DMS79 (cell line): ENCODE measurements at regions not wholly inside any gene's neighbourhood (a gene's known extent, or its start where the extent isn't known, plus 50 kb on each side); places are given as distances from the start of the nearest gene placed in this dataset.

Source experiments
- DNase-seq: peaks from one replicate; lab custom pipeline; 2025; lab: John Stamatoyannopoulos, UW

DNA sequence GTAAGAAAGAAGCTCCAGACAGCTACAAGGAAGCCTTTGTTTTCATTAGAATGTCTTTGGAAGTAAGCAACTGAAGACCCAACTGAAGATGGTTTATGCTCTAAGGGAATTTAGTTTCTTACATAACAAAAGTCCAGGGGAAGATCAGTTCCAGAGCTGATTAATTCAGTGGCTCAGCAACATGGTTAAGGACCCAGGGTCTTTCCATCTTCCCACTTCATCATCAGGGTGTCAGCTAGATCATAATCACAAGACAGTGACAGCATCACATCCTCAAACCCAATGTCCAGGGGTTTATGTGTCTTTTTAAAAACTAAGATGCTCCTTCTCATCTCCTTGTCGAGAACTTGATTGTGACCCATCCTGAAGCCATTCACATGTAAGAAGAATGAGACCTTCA lies 119.7 kb upstream of the PRDM1 start:
- no peak for DNase-seq

- no peak for DNase-seq
These were observed 121.0 kb upstream of the PRDM1 start for GRCh38 chr6:105964979-105965760.

GRCh38 chr6:105954148-105954547 lies 132.0 kb upstream of the PRDM1 start:
- DNase-seq = no peak

GRCh38 chr6:105952772-105953690 lies 133.1 kb upstream of the PRDM1 start:
- no peak for DNase-seq

GRCh38 chr6:105952326-105952725 lies 133.8 kb upstream of the PRDM1 start:
- no peak for DNase-seq

DNA sequence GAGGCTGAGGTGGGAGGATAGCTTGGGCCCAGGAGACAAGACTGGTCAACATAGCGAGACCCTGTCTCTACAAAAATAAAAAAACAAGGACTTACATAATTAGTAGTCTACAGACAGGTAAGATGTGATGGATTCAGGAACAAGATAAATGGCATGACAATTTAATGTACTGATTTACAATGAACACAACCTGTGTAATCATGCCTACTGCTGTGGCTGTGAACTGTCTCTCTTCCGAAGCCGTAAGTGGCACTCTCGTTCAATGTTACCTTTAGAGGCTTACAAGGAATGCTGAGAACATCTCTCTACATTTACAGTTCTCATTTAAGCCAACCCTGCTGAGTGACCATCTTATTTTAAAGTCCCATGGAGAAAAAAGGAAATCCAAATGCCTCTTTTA lies 134.8 kb upstream of the PRDM1 start:
- DNase-seq = no peak

DNA sequence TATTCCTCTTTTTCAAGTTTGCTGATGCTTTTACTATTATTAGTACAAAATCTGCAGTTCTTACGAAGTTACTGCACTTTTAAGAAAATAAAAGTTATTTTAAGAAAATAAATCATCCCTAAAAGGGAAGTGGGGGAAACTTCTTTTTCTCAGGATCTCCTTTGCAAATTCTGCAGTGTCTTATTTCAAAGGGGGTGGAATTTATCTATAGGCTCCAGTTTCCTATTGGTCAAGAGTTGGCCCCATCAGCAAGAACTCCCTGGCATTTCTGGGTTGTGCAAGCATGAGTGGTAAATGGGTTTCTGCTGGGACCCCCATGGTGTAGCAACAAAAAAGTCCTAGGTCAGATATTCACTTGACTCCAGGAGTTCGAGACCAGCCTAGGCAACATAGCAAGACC lies 136.3 kb upstream of the PRDM1 start:
- no peak for DNase-seq

DNA sequence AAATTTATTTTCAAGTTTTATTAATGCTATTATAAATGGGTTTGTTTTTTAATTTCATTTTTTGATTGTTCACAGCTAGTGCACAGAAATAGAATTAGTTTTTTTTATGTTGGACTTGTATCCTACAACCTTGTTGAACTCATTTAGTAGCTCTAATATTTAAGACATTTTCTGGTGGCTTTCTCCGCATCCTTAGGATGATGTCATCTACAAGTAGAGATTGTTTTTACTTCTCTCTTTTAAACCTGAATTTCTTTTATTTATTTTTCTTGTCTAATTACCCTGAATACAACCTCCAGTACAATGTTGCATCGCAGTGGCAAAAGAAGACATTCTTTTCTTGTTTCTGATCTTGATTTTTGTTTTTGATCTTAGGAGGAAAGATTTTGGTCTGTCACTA lies 142.6 kb upstream of the PRDM1 start:
- no peak for DNase-seq

DNA sequence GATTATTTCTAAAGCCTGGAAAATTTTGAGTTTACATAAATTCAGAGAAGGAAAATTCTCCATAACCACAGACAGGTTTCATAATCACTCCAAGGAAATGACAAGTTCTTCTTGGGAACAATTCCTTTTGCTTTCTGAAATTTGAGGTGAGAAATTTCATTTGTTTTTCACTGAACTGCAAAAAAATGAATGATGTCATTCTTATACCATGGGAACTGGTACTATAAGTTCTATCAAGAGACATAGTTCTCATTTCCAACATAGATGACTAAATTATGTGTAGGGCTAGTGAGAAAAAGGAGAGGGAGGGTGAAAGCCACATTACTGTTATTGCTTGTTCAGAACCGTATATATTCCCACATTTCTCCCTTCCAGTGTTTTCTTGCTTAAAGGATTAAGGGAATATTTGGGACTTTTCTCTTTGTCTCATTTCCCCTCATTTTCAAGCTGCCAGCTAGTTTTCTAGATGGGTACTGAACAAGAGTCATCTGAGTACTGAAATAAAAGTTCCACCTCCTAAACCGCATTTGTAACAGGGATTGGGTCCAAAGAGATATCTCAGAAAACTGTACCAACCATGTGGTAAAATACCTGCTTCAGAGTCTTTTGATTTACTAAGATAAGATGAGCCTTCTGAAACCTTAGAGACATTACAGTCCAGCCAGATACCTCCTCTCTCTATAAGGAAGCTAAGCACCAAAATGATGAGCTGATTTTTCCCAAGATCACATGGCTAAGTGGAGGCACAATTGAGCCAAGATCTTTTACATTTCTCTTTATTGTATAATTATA lies 144.3 kb upstream of the PRDM1 start:
- DNase-seq = no peak

- DNase-seq = no peak
These were observed 145.1 kb upstream of the PRDM1 start for GRCh38 chr6:105940990-105941389.

DNA sequence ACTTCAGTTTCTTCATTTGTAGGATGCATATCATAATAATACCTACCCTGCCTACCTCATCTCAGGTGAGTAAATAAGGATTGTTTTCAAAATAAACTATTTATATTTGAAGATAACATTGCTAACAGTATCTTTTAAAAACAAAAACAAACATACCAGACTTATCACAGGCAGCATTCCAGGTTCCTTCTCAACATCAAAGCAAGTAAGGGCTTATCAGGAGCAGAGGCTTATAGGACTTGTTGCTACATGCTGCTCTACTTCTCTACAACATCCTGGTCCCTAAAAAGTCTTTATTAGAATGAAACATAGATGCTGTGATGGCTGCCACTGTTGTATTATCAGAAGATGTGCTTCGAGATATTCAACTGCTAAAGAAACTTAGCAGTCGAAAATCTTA lies 149.2 kb upstream of the PRDM1 start:
- DNase-seq = no peak

DNA sequence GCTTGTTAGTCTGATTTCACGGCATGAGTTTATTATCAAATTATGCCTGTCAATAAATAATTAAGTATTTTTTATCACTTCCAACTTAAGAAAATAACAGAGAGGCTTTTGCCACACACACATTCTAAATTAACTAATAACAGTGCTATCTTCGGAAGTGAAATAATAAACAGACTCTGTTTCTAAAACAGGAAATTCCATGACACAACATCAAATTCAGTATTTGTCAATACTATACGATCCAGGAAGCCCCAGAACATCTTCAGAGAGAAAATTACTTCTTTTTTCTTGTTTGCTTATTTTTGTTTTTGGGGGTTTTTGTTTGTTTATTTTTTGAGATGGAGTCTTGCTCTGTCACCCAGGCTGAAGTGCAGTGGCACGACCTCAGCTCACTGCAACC lies 150.7 kb upstream of the PRDM1 start:
- DNase-seq = no peak

GRCh38 chr6:105934708-105935107 lies 151.4 kb upstream of the PRDM1 start:
- DNase-seq = no peak

- no peak for DNase-seq
These were observed 153.7 kb upstream of the PRDM1 start for GRCh38 chr6:105932440-105932839.

- DNase-seq = no peak
These were observed 156.5 kb upstream of the PRDM1 start for GRCh38 chr6:105929626-105930025.

DNA sequence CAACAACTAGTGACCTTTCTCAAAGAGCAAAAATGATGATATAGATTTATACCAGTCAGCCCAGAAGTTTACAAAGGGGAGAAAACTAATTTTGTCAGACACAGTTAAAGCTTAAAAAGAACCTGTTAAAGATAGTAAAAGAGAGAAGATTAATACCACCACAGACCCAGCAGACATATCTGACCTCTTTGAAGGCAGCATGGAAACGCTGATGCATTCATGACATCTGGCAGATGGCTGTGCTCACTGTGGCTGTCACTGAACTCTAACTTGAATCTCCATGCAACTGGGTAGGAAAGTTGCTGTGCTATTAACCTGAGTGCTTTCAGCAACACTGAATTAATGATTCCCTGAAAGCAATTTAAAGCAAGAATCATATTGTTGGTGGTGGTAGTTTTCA lies 159.8 kb upstream of the PRDM1 start:
- no peak for DNase-seq

DNA sequence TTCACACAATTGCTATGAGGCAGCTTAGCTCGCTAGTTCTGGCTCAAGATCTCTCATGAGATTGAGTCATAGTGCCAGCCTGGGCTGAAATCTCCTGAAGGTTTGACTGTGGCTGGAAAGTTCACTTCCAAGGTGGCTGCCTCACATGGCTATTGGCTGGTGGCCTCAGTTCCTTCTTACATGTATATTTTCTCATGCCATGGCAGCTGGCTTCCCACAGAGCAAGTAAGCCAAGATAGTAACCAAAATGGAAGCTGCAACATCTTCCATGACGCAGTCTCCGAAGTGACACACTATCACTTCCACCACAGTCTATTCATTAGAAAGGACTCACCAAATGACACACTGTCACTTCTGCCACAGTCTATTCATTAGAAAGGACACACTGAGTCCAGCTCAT lies 160.4 kb upstream of the PRDM1 start:
- DNase-seq = no peak

DNA sequence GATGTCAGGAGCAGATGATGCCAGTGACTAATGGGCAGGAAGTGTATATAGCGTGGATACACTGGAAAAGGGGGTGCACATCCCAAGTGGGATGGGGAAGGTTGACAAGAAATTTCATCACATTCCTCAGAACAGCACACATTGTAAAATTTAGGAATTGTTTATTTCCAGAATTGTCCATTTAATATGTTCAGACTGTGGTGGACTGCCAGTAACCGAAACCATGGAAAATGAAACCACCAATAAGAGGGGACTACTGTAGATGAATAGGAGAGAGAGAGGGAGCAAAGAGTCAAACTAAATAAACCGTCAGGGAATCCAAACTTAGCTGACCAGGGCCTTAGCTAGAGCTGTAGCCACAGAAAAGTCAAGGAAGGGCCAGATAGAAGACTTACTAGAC lies 164.4 kb upstream of the PRDM1 start:
- DNase-seq = no peak

DNA sequence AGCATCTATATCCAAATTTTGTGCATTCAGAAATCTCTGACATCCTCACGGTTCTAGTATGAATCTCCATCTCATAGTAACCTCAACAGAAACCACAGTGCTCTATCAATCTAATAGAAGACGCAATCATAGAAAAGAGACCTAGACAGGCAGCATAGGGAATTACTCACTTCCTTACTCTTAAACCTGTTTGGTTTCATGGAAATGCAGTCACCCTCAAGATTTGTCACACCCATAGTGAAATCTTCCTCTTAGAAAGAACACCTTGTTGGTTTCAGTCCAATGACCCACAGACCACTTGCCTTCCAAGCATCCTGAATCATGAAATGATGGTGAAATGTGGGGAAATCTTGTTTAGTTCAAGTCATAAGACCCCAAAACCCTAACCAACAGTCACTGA lies 166.1 kb upstream of the PRDM1 start:
- DNase-seq = no peak

DNA sequence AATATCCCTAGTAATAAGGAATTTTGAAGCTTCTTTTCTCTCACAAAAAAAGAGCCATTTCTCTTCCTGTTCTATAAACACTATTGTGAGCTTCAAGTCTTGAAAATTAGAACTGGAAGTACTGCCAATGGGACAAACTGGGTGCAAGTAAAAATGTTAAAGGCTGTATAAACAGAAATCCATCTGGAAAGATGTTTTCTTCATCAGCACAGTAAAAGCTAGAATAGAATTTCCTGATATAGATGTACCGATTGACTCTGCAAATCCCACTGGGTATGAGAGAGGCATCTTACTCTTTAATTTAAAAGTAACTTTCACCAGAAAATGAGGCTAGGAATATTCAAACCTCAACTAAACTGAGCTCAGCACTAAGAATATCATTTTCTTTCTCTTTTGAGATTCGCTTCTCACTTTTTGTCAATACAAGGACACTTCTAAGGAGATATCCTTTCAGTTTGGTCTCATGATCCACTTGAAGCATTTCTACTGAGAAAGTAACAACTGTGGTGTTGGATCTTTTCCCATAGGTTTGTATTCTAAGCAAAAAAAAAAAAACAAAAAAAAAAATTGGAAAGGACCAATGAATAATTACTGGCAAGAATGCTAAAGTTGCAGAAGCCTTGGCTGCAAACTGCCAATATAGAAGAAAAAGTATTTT lies 169.0 kb upstream of the PRDM1 start:
- no peak for DNase-seq

DNA sequence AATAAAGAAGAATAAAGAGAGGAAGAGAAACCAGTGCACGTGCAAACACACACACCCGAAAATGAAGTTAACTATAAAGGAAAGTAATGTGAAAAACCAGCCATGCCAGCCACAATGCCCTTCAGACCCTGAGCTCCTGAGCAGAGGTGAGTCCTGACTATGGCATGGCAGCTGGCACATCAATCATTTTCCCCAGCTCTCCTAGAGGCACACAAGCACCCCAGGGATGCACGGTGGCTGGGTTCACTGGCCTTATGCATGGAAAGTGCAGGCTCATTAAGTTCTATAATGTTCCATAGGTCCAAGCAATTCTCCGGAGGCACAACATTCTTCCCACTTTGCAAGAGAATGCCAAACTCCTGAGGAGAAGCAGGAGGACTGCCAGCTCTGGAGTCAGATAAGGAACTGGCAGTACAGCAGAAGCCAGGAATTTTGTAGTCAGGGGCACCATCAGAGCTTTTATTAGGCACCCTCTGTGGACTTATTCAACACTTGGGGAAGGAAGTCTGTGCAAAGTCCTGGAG lies 175.0 kb upstream of the PRDM1 start:
- DNase-seq = no peak

GRCh38 chr6:105909106-105909505 lies 177.0 kb upstream of the PRDM1 start:
- DNase-seq = no peak
